ENCODE measurements at regions not wholly inside any gene's neighbourhood (a gene's known extent, or its start where the extent isn't known, plus 50 kb on each side); places are given as distances from the start of the nearest gene placed in this dataset.
A peak's percentile ranks its signal among the peaks of the same experiment; 100 is the strongest.

DNA sequence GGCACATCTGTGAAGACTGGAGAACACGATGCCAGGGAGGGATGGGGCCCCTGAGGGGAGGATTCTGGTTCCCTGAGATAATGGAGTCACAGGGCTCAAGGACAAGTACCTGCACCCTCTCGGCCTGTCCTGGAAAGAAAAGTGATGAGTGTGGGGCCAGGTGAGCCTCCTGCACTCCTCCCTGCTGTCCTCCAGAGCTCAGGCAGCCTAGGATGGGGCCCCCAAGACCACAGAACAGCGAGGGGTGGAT lies 101.3 kb upstream of the TNRC6C start:
- H3K27me3 Mint-ChIP-seq, result peaks cover 3% of the 10 kb centered on the region
- peaks cover 33% of the 10 kb centered on the region for H3K4me1 Mint-ChIP-seq (ENCODE audit: low read depth)
- H3K27ac Mint-ChIP-seq, result no peak overlapping the region

DNA sequence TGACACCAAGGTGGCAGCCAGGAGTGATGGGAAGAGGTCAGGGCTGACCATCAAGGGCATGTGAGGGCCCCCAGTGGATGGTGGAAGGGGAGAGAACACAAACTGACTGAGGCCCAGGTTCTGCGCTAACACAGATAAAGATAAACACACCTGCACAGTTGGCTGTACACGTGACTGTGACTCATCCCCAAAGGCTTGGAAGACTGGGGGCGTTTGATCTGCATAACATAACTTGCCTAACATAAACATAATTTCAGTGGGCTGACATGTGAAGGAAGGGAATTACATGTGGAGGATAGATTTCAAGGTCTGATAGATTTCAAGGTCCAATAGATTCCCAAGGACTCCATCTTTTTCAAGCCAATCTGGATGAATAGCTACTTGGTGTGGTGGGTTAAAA lies 100.9 kb upstream of the TNRC6C start:
- H3K4me3 Mint-ChIP-seq, result no peak overlapping the region
- peaks cover 3% of the 10 kb centered on the region for H3K27me3 Mint-ChIP-seq
- no peaks in the 10 kb centered on the region for H3K36me3 Mint-ChIP-seq (ENCODE audit: low read depth)
- no peak overlapping the region for H3K27ac Mint-ChIP-seq
- H3K9me3 Mint-ChIP-seq, result no peaks in the 10 kb centered on the region
- peaks cover 33% of the 10 kb centered on the region for H3K4me1 Mint-ChIP-seq (ENCODE audit: low read depth)

More for the DNA sequence above, 101.3 kb upstream of the TNRC6C start:
- no peaks in the 10 kb centered on the region for H3K36me3 Mint-ChIP-seq (ENCODE audit: low read depth)
- H3K4me3 Mint-ChIP-seq, result no peak overlapping the region
- no peaks in the 10 kb centered on the region for H3K9me3 Mint-ChIP-seq

GRCh38 chr17:77858291-77859034 lies 100.0 kb upstream of the TNRC6C start:
- no peak overlapping the region for H3K27ac Mint-ChIP-seq
- H3K9me3 Mint-ChIP-seq, result no peaks in the 10 kb centered on the region
- peaks cover 3% of the 10 kb centered on the region for H3K27me3 Mint-ChIP-seq
- H3K4me3 Mint-ChIP-seq, result no peak overlapping the region
- H3K36me3 Mint-ChIP-seq (ENCODE audit: low read depth), result no peaks in the 10 kb centered on the region
- H3K4me1 Mint-ChIP-seq (ENCODE audit: low read depth), result peaks cover 34% of the 10 kb centered on the region

DNA sequence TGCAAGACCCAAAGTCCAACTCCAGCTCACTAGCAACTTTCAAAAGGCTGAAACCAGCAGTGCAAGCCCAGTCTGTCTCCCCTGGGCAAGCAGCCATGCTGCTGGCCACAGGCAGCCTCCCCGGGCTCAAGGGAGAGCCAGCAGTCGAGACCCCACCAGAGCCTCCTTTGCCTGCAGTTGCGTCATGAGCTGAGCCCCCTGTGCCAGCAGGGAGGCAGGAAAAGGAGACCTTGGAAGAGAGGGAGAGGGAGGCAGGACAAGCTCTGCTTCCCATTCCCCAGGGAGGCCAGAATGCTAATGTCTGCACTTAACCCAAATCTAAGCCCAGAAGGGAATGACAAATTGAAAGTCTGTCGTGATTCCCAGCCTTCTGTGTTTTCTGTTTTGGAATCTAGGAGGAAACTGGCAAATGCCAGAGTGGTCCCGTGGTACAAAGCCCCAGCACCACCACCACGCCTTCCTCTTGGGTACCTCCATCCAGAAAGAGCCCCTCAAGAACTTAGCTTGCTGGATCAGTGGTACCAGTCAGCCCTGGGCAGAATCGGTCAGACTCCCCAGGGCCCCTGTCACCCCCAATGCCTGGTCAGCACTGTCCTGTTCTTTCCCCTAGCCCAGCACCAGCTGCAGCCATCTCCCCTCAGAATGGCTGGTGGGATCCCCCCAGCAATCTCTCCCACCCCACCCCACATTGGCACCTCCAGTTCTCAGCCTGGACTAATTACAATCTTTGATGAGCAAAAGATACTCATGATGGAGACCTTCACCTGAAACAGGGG lies 99.3 kb upstream of the TNRC6C start:
- H3K4me3 Mint-ChIP-seq, result no peak overlapping the region
- peaks cover 42% of the 10 kb centered on the region for H3K4me1 Mint-ChIP-seq (ENCODE audit: low read depth)
- no peak overlapping the region for H3K27ac Mint-ChIP-seq
- no peaks in the 10 kb centered on the region for H3K36me3 Mint-ChIP-seq (ENCODE audit: low read depth)
- peaks cover 3% of the 10 kb centered on the region for H3K27me3 Mint-ChIP-seq
- no peaks in the 10 kb centered on the region for H3K9me3 Mint-ChIP-seq

GRCh38 chr17:77861133-77861695 lies 97.3 kb upstream of the TNRC6C start:
- H3K27me3 Mint-ChIP-seq, result peaks cover 3% of the 10 kb centered on the region
- no peaks in the 10 kb centered on the region for H3K36me3 Mint-ChIP-seq (ENCODE audit: low read depth)
- peak overlapping the region; percentile 57 for H3K27ac Mint-ChIP-seq
- peaks cover 36% of the 10 kb centered on the region for H3K4me1 Mint-ChIP-seq (ENCODE audit: low read depth)
- H3K9me3 Mint-ChIP-seq, result no peaks in the 10 kb centered on the region
- H3K4me3 Mint-ChIP-seq, result no peak overlapping the region

DNA sequence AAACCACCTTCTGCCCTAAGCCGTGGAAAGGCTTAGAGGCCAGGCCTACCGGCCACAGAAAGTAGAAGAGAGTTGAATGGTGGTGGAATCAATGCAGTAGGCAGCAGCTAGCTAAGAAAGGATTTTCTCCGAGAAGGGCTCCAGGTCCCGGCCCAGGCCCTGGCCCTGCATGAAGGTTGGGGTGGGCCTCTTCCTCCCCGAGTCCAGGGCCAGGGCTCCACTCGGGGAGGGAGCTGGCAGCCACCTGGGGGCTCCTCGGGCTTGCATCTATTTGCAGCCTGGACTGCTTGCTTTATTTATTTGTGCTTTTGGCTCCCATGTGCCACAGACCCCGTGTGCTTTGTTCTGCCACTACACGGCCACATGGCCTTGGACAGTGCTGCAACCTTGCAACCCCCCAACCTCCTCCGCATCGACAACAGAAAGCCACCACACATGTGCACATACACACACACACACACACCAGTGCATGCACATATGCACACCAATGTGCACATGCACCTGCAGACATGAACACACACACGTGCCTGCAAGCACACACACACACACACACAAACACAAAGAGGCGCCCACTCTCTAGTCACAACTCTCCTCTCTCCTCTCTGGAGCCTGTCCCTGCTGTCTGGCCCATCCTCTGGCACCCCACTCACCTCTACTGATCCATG lies 96.4 kb upstream of the TNRC6C start:
- Mint-ChIP-seq H3K27me3 (peaks cover 3% of the 10 kb centered on the region), H3K36me3 (ENCODE audit: low read depth) (no peaks in the 10 kb centered on the region), H3K4me1 (ENCODE audit: low read depth) (peaks cover 32% of the 10 kb centered on the region), H3K9me3 (no peaks in the 10 kb centered on the region), H3K4me3 (no peak overlapping the region), H3K27ac (no peak overlapping the region)

DNA sequence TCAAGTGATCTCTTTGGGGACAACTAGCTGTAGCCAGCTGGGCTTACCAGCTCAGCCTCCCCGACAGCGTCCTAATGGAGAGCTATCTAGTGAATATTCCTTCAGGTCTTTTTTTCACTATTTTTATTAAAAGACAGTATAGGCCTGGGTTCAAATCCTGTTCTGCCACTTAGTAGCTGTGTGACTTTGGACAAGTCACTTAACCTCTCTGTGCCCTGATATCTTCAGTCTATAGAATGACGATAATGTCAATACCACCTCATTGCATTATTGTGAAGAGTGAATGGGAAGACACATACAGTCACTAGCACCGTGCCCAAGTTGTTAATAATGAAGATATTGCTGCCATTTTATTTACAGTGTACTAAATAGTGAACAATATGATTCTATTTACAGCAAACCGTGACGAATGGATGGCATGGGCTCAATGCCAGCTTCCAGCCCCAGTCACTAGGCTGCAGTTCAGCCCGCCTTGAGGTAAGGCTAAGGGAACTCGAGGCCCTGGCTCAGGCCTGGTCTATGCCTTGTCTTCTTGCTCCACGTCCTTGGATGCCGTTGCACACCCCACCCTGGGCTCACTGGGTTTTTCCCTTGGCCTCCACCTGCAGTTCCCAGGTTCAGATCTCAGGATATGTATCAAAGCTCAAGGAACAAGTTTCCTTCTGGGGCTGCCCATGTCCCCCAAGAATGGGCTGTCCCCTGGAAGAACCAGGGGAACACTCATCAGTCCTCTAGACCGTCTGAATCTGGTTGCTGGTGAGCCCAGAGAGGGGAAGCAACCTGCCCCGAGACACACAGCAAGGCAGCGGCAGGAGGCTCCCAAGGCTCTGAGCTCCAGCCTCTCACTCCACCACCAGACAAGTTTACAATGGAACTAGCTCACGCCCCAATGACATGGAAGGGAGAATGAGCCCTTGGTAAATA lies 95.4 kb upstream of the TNRC6C start:
- Mint-ChIP-seq H3K4me3 (no peak overlapping the region), H3K36me3 (ENCODE audit: low read depth) (no peaks in the 10 kb centered on the region), H3K27me3 (peaks cover 3% of the 10 kb centered on the region), H3K27ac (no peak overlapping the region), H3K9me3 (no peaks in the 10 kb centered on the region), H3K4me1 (ENCODE audit: low read depth) (peaks cover 29% of the 10 kb centered on the region)

DNA sequence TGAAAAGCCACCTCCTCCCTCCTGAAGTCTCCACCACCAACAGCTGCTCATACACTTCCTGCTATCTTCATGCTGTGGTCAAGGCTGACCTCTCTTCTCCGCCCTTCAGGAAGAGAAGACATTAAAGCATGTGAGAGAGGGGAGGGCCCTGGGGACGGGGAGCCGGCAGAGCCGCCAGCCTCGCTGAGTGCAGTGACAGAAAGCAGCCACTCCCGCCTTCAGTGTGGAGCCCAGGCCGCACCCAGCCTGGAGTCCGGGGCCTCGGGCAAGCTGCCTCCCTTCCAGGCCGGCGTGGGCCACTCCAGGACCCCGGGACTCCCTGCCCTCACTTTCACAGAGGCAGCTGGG lies 94.7 kb upstream of the TNRC6C start:
- Mint-ChIP-seq H3K27me3 (no peaks in the 10 kb centered on the region), H3K9me3 (no peaks in the 10 kb centered on the region), H3K4me1 (ENCODE audit: low read depth) (peaks cover 27% of the 10 kb centered on the region), H3K27ac (no peak overlapping the region), H3K36me3 (ENCODE audit: low read depth) (no peaks in the 10 kb centered on the region), H3K4me3 (no peak overlapping the region)

- Mint-ChIP-seq H3K27ac (no peak overlapping the region), H3K9me3 (no peaks in the 10 kb centered on the region), H3K27me3 (no peaks in the 10 kb centered on the region), H3K36me3 (ENCODE audit: low read depth) (no peaks in the 10 kb centered on the region), H3K4me3 (peak overlapping the region; percentile 13), H3K4me1 (ENCODE audit: low read depth) (peaks cover 33% of the 10 kb centered on the region)
Observed at GRCh38 chr17:77864234-77865111, 94.0 kb upstream of the TNRC6C start.

DNA sequence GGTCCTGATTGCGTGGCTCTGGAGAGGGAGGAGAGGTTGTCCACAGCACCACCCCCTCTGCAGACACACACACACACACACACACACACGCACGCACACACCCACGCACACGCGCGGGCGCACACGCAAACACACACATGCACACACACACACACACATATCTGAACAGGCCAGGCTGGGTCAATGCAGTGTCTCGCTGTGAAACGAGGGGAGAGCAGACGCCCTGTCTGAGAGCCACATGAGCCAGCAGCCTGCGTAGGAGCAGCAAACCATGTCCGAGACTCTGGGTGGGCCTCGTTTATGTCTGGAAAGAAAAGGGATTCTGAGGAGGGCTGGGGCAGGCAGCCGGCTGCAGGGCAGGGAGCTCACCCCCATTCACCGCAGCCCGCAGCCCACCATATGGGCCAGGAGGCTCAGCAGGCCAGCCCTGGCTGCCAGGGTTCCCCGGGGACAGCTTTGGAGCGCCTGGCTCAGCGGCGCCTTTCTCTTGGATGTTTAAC lies 93.3 kb upstream of the TNRC6C start:
- Mint-ChIP-seq H3K9me3 (no peaks in the 10 kb centered on the region), H3K27me3 (no peaks in the 10 kb centered on the region), H3K36me3 (ENCODE audit: low read depth) (no peaks in the 10 kb centered on the region), H3K27ac (no peak overlapping the region), H3K4me3 (peak overlapping the region; percentile 13), H3K4me1 (ENCODE audit: low read depth) (peaks cover 40% of the 10 kb centered on the region)

DNA sequence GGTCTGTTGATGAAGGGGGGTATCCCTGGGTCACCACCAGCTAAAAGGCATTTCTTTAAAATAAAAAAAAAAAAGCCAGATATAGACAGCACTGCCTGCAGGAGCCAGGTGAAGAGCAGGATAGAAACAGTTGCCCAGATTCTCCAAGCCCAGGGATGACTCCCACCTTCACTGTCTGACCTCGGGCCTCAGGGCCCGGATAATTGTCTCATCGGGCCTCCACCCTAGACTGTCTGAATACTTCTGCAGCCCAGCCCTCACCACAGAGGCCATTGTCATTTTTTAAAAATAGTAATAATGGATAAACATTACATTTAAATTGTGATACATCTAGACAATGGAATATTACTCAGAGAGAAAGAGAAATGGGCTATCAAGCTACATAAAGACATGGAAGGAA lies 92.8 kb upstream of the TNRC6C start:
- no peaks in the 10 kb centered on the region for H3K27me3 Mint-ChIP-seq
- H3K4me3 Mint-ChIP-seq, result no peak overlapping the region
- no peak overlapping the region for H3K27ac Mint-ChIP-seq
- no peaks in the 10 kb centered on the region for H3K36me3 Mint-ChIP-seq (ENCODE audit: low read depth)
- peaks cover 40% of the 10 kb centered on the region for H3K4me1 Mint-ChIP-seq (ENCODE audit: low read depth)
- H3K9me3 Mint-ChIP-seq, result no peaks in the 10 kb centered on the region

GRCh38 chr17:77867308-77867781 lies 91.2 kb upstream of the TNRC6C start:
- no peak overlapping the region for H3K27ac Mint-ChIP-seq

GRCh38 chr17:77867976-77868713 lies 90.4 kb upstream of the TNRC6C start:
- H3K27me3 Mint-ChIP-seq, result no peaks in the 10 kb centered on the region
- H3K4me3 Mint-ChIP-seq, result no peak overlapping the region

More at GRCh38 chr17:77867308-77867781, 91.2 kb upstream of the TNRC6C start:
- no peaks in the 10 kb centered on the region for H3K9me3 Mint-ChIP-seq
- H3K36me3 Mint-ChIP-seq (ENCODE audit: low read depth), result no peaks in the 10 kb centered on the region
- H3K27me3 Mint-ChIP-seq, result no peaks in the 10 kb centered on the region
- H3K4me3 Mint-ChIP-seq, result no peak overlapping the region
- H3K4me1 Mint-ChIP-seq (ENCODE audit: low read depth), result peaks cover 54% of the 10 kb centered on the region

More at GRCh38 chr17:77867976-77868713, 90.4 kb upstream of the TNRC6C start:
- Mint-ChIP-seq H3K9me3 (no peaks in the 10 kb centered on the region), H3K36me3 (ENCODE audit: low read depth) (no peaks in the 10 kb centered on the region), H3K4me1 (ENCODE audit: low read depth) (peaks cover 62% of the 10 kb centered on the region), H3K27ac (peak overlapping the region; percentile 26)

Data from stimulated activated naive CD8-positive, alpha-beta T cell treated with anti-CD3 and anti-CD28 coated beads, Interleukin-15, Interleukin-2, amounts not matched to agents 100 ng/mL and 50 ng/mL, for 24 hours (primary cell).